ENCODE measurements at regions not wholly inside any gene's neighbourhood (a gene's known extent, or its start where the extent isn't known, plus 50 kb on each side); places are given as distances from the start of the nearest gene placed in this dataset.
"Not testable (repeated sequence)": the region's sequence is repeated elsewhere in the genome, so short reads cannot be mapped to it uniquely, and the experiment has no call there.

DNA sequence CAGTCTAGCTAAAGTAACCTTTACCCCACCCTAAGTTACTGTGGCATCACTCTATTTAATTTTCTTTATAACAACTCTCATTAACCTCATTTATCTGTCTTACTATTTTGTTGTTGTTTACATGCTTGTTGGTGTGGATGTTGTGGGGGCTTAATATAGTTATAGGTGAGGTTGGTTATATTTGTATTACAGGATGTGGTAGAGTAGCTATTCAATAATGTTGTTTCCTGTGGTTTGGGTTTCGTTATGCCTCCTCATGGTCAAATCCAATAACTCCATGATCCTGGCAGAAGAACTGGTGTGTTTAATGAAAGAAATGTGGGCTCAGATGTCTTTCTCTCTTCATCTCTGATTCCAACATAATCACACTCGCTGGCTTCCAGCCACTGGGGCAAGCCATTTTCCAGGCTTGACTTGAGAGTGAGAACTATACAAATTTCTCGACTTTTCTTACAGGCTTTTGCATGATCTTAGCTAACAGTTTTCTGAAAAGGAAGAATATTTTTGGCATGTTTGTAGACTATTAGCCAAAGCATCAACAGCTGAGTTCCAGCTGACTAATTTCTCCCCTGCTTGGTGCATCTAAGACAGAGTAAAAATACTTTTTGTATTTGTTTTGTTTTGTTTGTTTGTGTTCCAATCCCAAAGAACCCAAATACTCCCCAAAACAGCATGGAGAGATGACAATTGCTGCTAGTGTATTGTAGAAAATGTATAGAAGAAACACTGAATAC lies 303.7 kb upstream of the PAPPA start:
- DNase-seq = no peak
- intact Hi-C loops (cut with DNase I; ENCODE audit: low total_unique reads) = no loop called here
- no peaks in the 10 kb centered on the region for H3K27me3 ChIP-seq
- no peak overlapping the region for H3K4me3 ChIP-seq
- H3K4me1 ChIP-seq = no peaks in the 10 kb centered on the region
- H3K27ac ChIP-seq = no peak overlapping the region
- no peak for TF ChIP-seq POLR2A (IDR thresholded peaks at IDR 0.05)
- TF ChIP-seq, protein P1, sequence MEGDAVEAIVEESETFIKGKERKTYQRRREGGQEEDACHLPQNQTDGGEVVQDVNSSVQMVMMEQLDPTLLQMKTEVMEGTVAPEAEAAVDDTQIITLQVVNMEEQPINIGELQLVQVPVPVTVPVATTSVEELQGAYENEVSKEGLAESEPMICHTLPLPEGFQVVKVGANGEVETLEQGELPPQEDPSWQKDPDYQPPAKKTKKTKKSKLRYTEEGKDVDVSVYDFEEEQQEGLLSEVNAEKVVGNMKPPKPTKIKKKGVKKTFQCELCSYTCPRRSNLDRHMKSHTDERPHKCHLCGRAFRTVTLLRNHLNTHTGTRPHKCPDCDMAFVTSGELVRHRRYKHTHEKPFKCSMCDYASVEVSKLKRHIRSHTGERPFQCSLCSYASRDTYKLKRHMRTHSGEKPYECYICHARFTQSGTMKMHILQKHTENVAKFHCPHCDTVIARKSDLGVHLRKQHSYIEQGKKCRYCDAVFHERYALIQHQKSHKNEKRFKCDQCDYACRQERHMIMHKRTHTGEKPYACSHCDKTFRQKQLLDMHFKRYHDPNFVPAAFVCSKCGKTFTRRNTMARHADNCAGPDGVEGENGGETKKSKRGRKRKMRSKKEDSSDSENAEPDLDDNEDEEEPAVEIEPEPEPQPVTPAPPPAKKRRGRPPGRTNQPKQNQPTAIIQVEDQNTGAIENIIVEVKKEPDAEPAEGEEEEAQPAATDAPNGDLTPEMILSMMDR (IDR thresholded peaks at IDR 0.05) = no peak
- no peaks in the 10 kb centered on the region for H3K36me3 ChIP-seq
- no peaks in the 10 kb centered on the region for H3K9me3 ChIP-seq

DNA sequence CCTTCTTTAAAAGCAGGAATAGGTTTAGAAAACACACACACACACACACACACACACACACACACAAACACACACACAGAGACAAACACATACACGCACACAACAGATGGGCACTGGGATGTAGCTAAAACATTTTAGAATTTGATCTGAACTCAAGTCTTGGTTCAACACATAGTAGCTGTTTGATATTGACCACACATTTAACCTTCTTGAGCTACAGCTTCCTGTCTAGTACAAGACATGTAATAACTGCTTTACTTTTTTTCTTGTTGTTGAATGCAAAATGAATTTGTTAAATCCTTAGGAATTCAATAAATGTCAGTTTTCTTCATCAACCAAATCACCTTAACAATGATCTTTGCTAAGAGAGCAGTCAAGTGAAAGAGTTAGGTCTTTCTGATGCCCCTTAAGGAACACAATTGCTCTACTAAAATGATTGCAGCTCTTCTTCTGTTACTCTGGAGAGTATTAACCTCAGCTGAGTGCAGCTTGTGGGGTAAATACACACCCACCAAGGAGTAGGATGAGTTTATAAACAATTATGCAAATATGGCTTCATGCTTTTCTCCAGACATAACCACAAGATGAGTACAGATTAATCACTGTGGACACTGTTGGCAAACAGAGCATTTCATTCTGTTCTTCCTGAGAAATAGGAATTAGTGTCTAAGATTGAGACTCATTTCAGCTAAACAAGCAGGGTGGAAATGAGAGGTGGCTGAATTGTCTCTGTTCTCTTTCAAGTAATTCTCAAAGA lies 302.9 kb upstream of the PAPPA start:
- H3K4me1 ChIP-seq = no peaks in the 10 kb centered on the region
- H3K36me3 ChIP-seq = no peaks in the 10 kb centered on the region
- no peak for DNase-seq
- H3K9me3 ChIP-seq = no peaks in the 10 kb centered on the region
- H3K4me3 ChIP-seq = no peak overlapping the region
- intact Hi-C loops (cut with DNase I; ENCODE audit: low total_unique reads) = no loop called here
- TF ChIP-seq, protein P1 (IDR thresholded peaks at IDR 0.05) = no peak
- no peak for TF ChIP-seq POLR2A (IDR thresholded peaks at IDR 0.05)
- no peak overlapping the region for H3K27ac ChIP-seq
- no peaks in the 10 kb centered on the region for H3K27me3 ChIP-seq

DNA sequence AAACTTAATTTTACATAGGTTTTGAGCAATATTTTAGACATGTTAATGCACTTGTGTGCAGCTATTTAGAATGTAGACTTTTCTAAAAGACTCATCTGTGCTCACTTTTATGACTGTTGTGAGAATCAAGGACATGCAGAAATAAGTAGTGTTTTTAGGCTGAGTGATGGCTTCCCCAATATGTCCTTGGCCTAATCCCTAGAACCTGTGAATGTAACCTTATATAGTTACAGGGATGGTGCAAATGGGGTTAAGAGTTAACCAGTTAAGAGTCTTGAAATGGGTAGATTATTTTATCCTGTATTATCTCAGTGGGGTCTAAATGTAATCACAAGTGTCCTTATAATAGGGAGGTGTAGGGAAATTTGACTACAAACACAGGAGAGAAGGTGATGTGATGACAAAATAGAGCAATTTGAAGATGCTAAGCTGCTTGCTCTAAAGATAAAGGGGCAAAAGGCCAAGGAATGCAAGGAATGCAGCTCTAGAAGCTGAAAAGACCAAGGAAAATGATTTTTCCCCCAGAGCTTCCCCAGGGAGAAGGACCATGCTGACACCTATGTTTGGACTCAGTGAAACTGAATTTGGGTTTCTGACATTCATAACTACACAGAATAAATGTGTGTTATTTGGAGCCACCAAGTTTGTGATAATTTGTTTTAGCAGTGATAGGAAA lies 298.0 kb upstream of the PAPPA start:
- Histone ChIP-seq H3K36me3 (no peaks in the 10 kb centered on the region), H3K27me3 (no peaks in the 10 kb centered on the region)
- intact Hi-C loops (cut with DNase I; ENCODE audit: low total_unique reads) = no loop called here

DNA sequence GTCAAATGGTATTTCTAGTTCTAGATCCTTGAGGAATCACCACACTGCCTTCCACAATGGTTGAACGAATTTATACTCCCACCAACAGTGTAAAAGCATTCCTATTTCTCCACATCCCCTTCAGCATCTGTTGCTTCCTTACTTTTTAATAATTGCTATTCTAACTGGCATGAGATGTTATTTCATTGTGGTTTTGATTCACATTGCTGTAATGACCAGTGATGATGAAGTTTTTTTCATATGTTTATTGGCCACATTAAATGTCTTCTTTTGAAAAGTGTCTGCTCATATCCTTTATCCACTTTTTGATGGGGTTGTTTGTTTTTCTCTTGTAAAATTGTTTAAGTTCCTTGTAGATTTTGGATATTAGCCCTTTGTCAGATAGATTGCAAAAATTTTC lies 295.2 kb upstream of the PAPPA start:
- intact Hi-C loops (cut with DNase I; ENCODE audit: low total_unique reads); DNase-seq: not testable (repeated sequence)

More for the DNA sequence above, 298.0 kb upstream of the PAPPA start:
- no peak for TF ChIP-seq POLR2A (IDR thresholded peaks at IDR 0.05)
- TF ChIP-seq, protein P1 (IDR thresholded peaks at IDR 0.05) = no peak
- Histone ChIP-seq H3K27ac (no peak overlapping the region), H3K9me3 (no peaks in the 10 kb centered on the region), H3K4me1 (no peaks in the 10 kb centered on the region), H3K4me3 (no peak overlapping the region)
- DNase-seq = no peak

DNA sequence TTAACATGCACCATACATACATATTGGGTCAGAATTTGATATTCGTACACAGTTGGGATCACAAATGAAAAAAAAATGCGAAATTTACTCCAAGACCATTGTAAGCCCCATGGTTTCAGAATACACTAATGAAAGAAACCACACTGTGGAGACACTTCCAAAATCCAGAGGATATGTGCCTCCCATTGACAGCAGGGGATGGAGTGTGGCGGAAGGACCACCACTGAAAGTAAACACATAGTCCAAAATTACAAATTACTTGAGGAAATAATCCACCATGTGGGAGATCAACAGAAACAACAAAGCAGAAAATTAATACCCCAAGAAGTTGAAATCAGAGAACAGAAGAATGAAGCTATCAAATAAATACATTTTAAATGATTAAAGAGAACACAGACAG lies 291.6 kb upstream of the PAPPA start:
- TF ChIP-seq, protein P1 (IDR thresholded peaks at IDR 0.05) = no peak
- no peak for TF ChIP-seq POLR2A (IDR thresholded peaks at IDR 0.05)
- intact Hi-C loops (cut with DNase I; ENCODE audit: low total_unique reads) = no loop called here
- Histone ChIP-seq H3K27me3 (no peaks in the 10 kb centered on the region), H3K36me3 (no peaks in the 10 kb centered on the region), H3K4me1 (no peaks in the 10 kb centered on the region), H3K4me3 (no peak overlapping the region), H3K9me3 (no peaks in the 10 kb centered on the region), H3K27ac (no peak overlapping the region)
- DNase-seq = no peak

More for the DNA sequence above, 295.2 kb upstream of the PAPPA start:
- not testable (repeated sequence) for H3K4me1 ChIP-seq, H3K9me3 ChIP-seq, H3K27ac ChIP-seq, H3K36me3 ChIP-seq, H3K27me3 ChIP-seq, H3K4me3 ChIP-seq
